ENCODE measurements at regions not wholly inside any gene's neighbourhood (a gene's known extent, or its start where the extent isn't known, plus 50 kb on each side); places are given as distances from the start of the nearest gene placed in this dataset.

GRCh38 chr2:167787562-167787961 is 459.8 kb downstream of the STK39 start:
- no peak for TF ChIP-seq POLR2A (IDR thresholded peaks at IDR 0.05)
- TF ChIP-seq, protein P1, sequence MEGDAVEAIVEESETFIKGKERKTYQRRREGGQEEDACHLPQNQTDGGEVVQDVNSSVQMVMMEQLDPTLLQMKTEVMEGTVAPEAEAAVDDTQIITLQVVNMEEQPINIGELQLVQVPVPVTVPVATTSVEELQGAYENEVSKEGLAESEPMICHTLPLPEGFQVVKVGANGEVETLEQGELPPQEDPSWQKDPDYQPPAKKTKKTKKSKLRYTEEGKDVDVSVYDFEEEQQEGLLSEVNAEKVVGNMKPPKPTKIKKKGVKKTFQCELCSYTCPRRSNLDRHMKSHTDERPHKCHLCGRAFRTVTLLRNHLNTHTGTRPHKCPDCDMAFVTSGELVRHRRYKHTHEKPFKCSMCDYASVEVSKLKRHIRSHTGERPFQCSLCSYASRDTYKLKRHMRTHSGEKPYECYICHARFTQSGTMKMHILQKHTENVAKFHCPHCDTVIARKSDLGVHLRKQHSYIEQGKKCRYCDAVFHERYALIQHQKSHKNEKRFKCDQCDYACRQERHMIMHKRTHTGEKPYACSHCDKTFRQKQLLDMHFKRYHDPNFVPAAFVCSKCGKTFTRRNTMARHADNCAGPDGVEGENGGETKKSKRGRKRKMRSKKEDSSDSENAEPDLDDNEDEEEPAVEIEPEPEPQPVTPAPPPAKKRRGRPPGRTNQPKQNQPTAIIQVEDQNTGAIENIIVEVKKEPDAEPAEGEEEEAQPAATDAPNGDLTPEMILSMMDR (IDR thresholded peaks at IDR 0.05): no peak
- no peak for TF ChIP-seq POLR2AphosphoS5 (IDR thresholded peaks at IDR 0.05)
- TF ChIP-seq EP300 (IDR thresholded peaks at IDR 0.05): no peak
